Smooth muscle cell (in vitro differentiated cells): ENCODE measurements at regions not wholly inside any gene's neighbourhood (a gene's known extent, or its start where the extent isn't known, plus 50 kb on each side); places are given as distances from the start of the nearest gene placed in this dataset.
"Not testable (repeated sequence)": the region's sequence is repeated elsewhere in the genome, so short reads cannot be mapped to it uniquely, and the experiment has no call there.

Source experiments
- DNase-seq: peaks from one replicate; lab custom pipeline; 2025; ENCODE audit not compliant: unreplicated experiment; lab: John Stamatoyannopoulos, UW
- H2AFZ ChIP-seq: fragments of 200-600 bp; sonication (generic); 2 replicates; pipeline ENCODE4 v1.6.0; 2016; ENCODE audit warnings: antibody characterized with exemption, low read depth, mild to moderate bottlenecking
- H3F3A ChIP-seq: fragments of 200-600 bp; sonication (generic); 2 replicates; pipeline ENCODE4 v1.6.0; 2017; ENCODE audit warnings: antibody characterized with exemption, low read depth
- H3K27ac ChIP-seq: fragments of 200-600 bp; sonication (generic); 2 replicates; pipeline ENCODE4 v1.5.1; 2016; ENCODE audit warnings: low read depth, mild to moderate bottlenecking
- H3K27me3 ChIP-seq: fragments of 200-600 bp; sonication (generic); 2 replicates; pipeline ENCODE4 v1.6.1; 2016; ENCODE audit warnings: low read depth, mild to moderate bottlenecking
- H3K36me3 ChIP-seq: fragments of 200-600 bp; sonication (generic); 2 replicates; pipeline ENCODE4 v1.5.1; 2016; ENCODE audit warnings: low read depth
- H3K4me1 ChIP-seq: fragments of 200-600 bp; sonication (generic); 2 replicates; pipeline ENCODE4 v1.5.1; 2016; ENCODE audit warnings: low read depth
- H3K4me2 ChIP-seq: fragments of 200-600 bp; sonication (generic); 2 replicates; pipeline ENCODE4 v1.6.0; 2016; ENCODE audit warnings: mild to moderate bottlenecking
- H3K4me3 ChIP-seq: fragments of 200-600 bp; sonication (generic); 2 replicates; pipeline ENCODE4 v1.5.1; 2016; ENCODE audit warnings: mild to moderate bottlenecking
- H3K79me2 ChIP-seq: fragments of 200-600 bp; sonication (generic); 2 replicates; pipeline ENCODE4 v1.6.0; 2016; ENCODE audit warnings: low read depth, mild to moderate bottlenecking
- H3K9ac ChIP-seq: fragments of 200-600 bp; sonication (generic); 2 replicates; pipeline ENCODE4 v1.6.0; 2016; ENCODE audit warnings: low read depth
- H3K9me3 ChIP-seq: fragments of 200-600 bp; sonication (generic); replicated peaks from 2 replicates; pipeline ENCODE4 v1.5.1; 2016; ENCODE audit warnings: low read depth
- H4K20me1 ChIP-seq: fragments of 200-600 bp; sonication (generic); 2 replicates; pipeline ENCODE4 v1.6.0; 2016; ENCODE audit warnings: low read depth
- CTCF ChIP-seq: fragments of 200-600 bp; sonication (generic); IDR thresholded peaks from 2 replicates; pipeline ENCODE4 v1.5.1; 2017; ENCODE audit warnings: borderline replicate concordance, mild to moderate bottlenecking, antibody characterized with exemption; ENCODE audit not compliant: insufficient read depth, poor library complexity, severe bottlenecking
- WGBS: methylation state at CpG from one replicate; pipeline ENCODE4 v1.1.7; 2016; ENCODE audit warnings: low lambda C conversion rate; 5-methylcytosine and 5-hydroxymethylcytosine counted together

GRCh38 chr2:21841341-21841740 lies 717.6 kb downstream of the TDRD15 start:
- Histone ChIP-seq H3K27me3 (no peaks in the 10 kb centered on the region), H3K4me1 (peaks cover 4% of the 10 kb centered on the region), H3K27ac (no peak overlapping the region), H3K36me3 (no peaks in the 10 kb centered on the region), H3K9me3 (no peaks in the 10 kb centered on the region), H3K4me3 (no peak overlapping the region), H2AFZ (no peak overlapping the region), H3K4me2 (no peak overlapping the region), H4K20me1 (no peaks in the 10 kb centered on the region), H3K9ac (no peak overlapping the region), H3K79me2 (no peaks in the 10 kb centered on the region), H3F3A (no peaks in the 10 kb centered on the region)
- WGBS = 58% methylated on average over 3 of the region's 3 CpGs
- TF ChIP-seq CTCF = no peak
- DNase-seq = no peak

GRCh38 chr2:21850367-21850766 lies 726.6 kb downstream of the TDRD15 start:
- H3K4me2 ChIP-seq, H3K9me3 ChIP-seq, DNase-seq, H3K27me3 ChIP-seq, H3K27ac ChIP-seq, H3F3A ChIP-seq, H3K79me2 ChIP-seq, H3K4me1 ChIP-seq, H3K36me3 ChIP-seq, H3K4me3 ChIP-seq, H3K9ac ChIP-seq, H4K20me1 ChIP-seq, H2AFZ ChIP-seq: not testable (repeated sequence)
- 90% methylated on average over 7 of the region's 7 CpGs for WGBS

GRCh38 chr2:21854938-21855337 lies 731.2 kb downstream of the TDRD15 start:
- Histone ChIP-seq H3K27me3 (no peaks in the 10 kb centered on the region), H3K9me3 (no peaks in the 10 kb centered on the region), H3K27ac (no peak overlapping the region), H2AFZ (no peak overlapping the region), H3K9ac (no peak overlapping the region), H4K20me1 (no peaks in the 10 kb centered on the region), H3K4me1 (no peaks in the 10 kb centered on the region), H3K4me3 (no peak overlapping the region), H3K36me3 (no peaks in the 10 kb centered on the region), H3K79me2 (no peaks in the 10 kb centered on the region), H3F3A (no peaks in the 10 kb centered on the region), H3K4me2 (no peak overlapping the region)
- WGBS = 88% methylated on average over 3 of the region's 3 CpGs
- TF ChIP-seq CTCF = no peak
- DNase-seq = no peak

- no peaks in the 10 kb centered on the region for H3K9me3 ChIP-seq
- TF ChIP-seq CTCF = no peak
- H3K4me1 ChIP-seq = no peaks in the 10 kb centered on the region
- no peak overlapping the region for H3K9ac ChIP-seq
- H2AFZ ChIP-seq = no peak overlapping the region
- H3K4me3 ChIP-seq = no peak overlapping the region
- H3K36me3 ChIP-seq = no peaks in the 10 kb centered on the region
- no peak for DNase-seq
- no peak overlapping the region for H3K4me2 ChIP-seq
- no peaks in the 10 kb centered on the region for H3K79me2 ChIP-seq
- H3F3A ChIP-seq = no peaks in the 10 kb centered on the region
- H4K20me1 ChIP-seq = no peaks in the 10 kb centered on the region
- no peaks in the 10 kb centered on the region for H3K27me3 ChIP-seq
- no peak overlapping the region for H3K27ac ChIP-seq
- 90% methylated on average over 3 of the region's 3 CpGs for WGBS
These were observed 732.9 kb downstream of the TDRD15 start for GRCh38 chr2:21856708-21857107.
